ENCODE measurements at regions not wholly inside any gene's neighbourhood (a gene's known extent, or its start where the extent isn't known, plus 50 kb on each side); places are given as distances from the start of the nearest gene placed in this dataset.

DNA sequence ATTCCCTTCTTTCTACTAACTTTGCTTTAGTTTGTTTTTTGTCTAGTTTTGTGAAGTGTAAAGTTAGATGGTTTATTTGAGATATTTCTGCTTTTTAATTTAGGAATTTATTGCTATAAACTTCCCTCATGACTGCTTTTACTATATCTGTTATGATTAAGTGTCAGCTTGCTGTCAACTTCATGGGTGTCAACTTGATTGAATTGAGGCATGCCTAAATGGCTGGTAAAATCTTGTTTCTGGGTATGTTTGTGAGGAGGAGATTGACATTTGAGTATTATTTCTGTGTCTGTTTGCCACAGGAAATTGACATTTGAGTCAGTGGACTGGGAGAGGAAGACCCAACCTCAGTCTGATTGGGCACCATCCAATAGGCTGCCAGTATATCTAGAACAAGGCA, 1147.0 kb upstream of the EYS start:
- no peak for TF ChIP-seq TEAD4 (IDR thresholded peaks at IDR 0.05)
- no peak for TF ChIP-seq CEBPB (IDR thresholded peaks at IDR 0.05)
- TF ChIP-seq EP300 (IDR thresholded peaks at IDR 0.05; ENCODE audit: borderline replicate concordance), result no peak
- no peak for TF ChIP-seq NFIC (IDR thresholded peaks at IDR 0.05)
- TF ChIP-seq YY1 (IDR thresholded peaks at IDR 0.05; ENCODE audit: low read depth), result no peak
- TF ChIP-seq, protein P1, sequence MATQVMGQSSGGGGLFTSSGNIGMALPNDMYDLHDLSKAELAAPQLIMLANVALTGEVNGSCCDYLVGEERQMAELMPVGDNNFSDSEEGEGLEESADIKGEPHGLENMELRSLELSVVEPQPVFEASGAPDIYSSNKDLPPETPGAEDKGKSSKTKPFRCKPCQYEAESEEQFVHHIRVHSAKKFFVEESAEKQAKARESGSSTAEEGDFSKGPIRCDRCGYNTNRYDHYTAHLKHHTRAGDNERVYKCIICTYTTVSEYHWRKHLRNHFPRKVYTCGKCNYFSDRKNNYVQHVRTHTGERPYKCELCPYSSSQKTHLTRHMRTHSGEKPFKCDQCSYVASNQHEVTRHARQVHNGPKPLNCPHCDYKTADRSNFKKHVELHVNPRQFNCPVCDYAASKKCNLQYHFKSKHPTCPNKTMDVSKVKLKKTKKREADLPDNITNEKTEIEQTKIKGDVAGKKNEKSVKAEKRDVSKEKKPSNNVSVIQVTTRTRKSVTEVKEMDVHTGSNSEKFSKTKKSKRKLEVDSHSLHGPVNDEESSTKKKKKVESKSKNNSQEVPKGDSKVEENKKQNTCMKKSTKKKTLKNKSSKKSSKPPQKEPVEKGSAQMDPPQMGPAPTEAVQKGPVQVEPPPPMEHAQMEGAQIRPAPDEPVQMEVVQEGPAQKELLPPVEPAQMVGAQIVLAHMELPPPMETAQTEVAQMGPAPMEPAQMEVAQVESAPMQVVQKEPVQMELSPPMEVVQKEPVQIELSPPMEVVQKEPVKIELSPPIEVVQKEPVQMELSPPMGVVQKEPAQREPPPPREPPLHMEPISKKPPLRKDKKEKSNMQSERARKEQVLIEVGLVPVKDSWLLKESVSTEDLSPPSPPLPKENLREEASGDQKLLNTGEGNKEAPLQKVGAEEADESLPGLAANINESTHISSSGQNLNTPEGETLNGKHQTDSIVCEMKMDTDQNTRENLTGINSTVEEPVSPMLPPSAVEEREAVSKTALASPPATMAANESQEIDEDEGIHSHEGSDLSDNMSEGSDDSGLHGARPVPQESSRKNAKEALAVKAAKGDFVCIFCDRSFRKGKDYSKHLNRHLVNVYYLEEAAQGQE (IDR thresholded peaks at IDR 0.05; ENCODE audit: low read depth), result no peak
- no peak for TF ChIP-seq RAD21 (IDR thresholded peaks at IDR 0.05; ENCODE audit: low read depth)
